MG63 (cell line): ENCODE measurements at regions not wholly inside any gene's neighbourhood (a gene's known extent, or its start where the extent isn't known, plus 50 kb on each side); places are given as distances from the start of the nearest gene placed in this dataset.

Experiments
- DNase-seq: peaks from one replicate; pipeline ENCODE4 v3.0.0-alpha.2; 2020
- H3K27me3 ChIP-seq: fragments of 250-450 bp; sonication (Bioruptor Pico); 2 replicates; pipeline ENCODE4 v1.5.1; 2020; ENCODE audit warnings: mild to moderate bottlenecking, moderate library complexity
- H3K36me3 ChIP-seq: fragments of 250-450 bp; sonication (Bioruptor Pico); 2 replicates; pipeline ENCODE4 v1.5.1; 2020; ENCODE audit warnings: mild to moderate bottlenecking, moderate library complexity
- H3K4me3 ChIP-seq: fragments of 250-450 bp; sonication (Bioruptor Pico); 2 replicates; pipeline ENCODE4 v1.5.1; 2020; ENCODE audit warnings: mild to moderate bottlenecking, moderate library complexity
- H3K9me3 ChIP-seq: fragments of 250-450 bp; sonication (Bioruptor Pico); 2 replicates; pipeline ENCODE4 v1.5.1; 2020; ENCODE audit warnings: mild to moderate bottlenecking, moderate library complexity

DNA sequence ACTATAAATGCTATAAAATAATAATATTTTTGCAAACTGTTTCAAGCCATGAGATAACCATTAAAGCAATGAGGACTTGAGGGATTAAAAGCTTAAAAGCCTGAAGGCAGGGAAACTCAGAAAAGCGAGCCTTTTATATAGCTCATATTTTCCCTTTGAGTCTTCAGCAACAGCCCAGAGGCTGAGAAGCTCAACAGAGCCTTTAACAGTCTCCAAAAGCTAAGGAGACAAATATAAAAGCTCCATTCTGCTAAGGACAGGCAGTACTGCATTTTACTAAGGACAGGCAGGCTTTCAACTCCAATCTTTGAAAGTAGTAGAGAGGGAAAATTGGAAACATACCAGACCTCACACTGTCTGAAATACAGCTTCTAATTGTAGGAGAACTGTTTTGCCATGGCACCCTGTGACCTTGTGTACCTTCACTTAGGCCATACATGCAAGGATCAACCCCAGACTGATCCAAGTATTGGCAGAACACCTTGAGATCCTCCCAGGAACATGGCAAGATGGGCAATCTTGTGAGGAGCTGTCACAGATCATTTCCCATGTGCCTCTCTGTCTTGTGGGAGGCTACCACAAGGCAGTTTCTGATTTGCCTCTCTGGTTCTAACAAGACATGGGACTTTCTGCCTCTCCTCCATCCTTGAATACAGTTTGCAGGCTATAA lies 53.1 kb upstream of the ARNT2 start:
- H3K9me3 ChIP-seq = no peaks in the 10 kb centered on the region; the same call in 1 of the 2 replicates
- H3K4me3 ChIP-seq = no peak overlapping the region
- no peaks in the 10 kb centered on the region for H3K36me3 ChIP-seq
- DNase-seq = no peak
- H3K27me3 ChIP-seq = peaks cover 35% of the 10 kb centered on the region
